OCI-LY7 (cell line): ENCODE measurements at regions not wholly inside any gene's neighbourhood (a gene's known extent, or its start where the extent isn't known, plus 50 kb on each side); places are given as distances from the start of the nearest gene placed in this dataset.
"Not testable (repeated sequence)": the region's sequence is repeated elsewhere in the genome, so short reads cannot be mapped to it uniquely, and the experiment has no call there.

Source experiments
- BruUV-seq: library from RNA; stranded (reverse); fragments of 400-500 nt; replicated peaks from 2 replicates; lab custom pipeline; 2021; lab: Mats Ljungman, UMichigan
- CTCF ChIA-PET: fragments of 300-600 bp; sonication (Branson Sonifier 250); formaldehyde crosslinking; loops from one replicate; lab custom pipeline; 2022; ENCODE audit warnings: antibody characterized with exemption; ENCODE audit not compliant: unreplicated experiment; lab: Charles Lee
- POLR2A ChIA-PET: fragments of 300-600 bp; sonication (Branson Sonifier 250); formaldehyde crosslinking; loops from one replicate; lab custom pipeline; 2022; ENCODE audit warnings: antibody characterized with exemption; lab: Charles Lee
- DNase-seq: peaks from one replicate; pipeline ENCODE4 v3.0.0-alpha.2; 2015; ENCODE audit warnings: low spot score
- H2AFZ ChIP-seq: fragments of 200-600 bp; sonication (generic), shearing (Covaris generic); 2 replicates; pipeline ENCODE4 v1.6.1; 2014; ENCODE audit warnings: mild to moderate bottlenecking, antibody characterized with exemption, low read length, moderate library complexity
- H3K27ac ChIP-seq: fragments of 200-600 bp; sonication (generic); 2 replicates; pipeline ENCODE4 v1.5.1; 2014; ENCODE audit warnings: mixed run types, low read depth, mild to moderate bottlenecking, moderate library complexity, low read length, inconsistent platforms; ENCODE audit not compliant: poor library complexity, severe bottlenecking
- H3K36me3 ChIP-seq: fragments of 200-600 bp; sonication (generic); 2 replicates; pipeline ENCODE4 v1.6.1; 2014; ENCODE audit warnings: mild to moderate bottlenecking, antibody characterized with exemption, low read length, moderate library complexity, mixed read lengths; ENCODE audit not compliant: insufficient read depth
- H3K4me1 ChIP-seq: fragments of 200-600 bp; sonication (generic); 2 replicates; pipeline ENCODE4 v1.5.1; 2014; ENCODE audit warnings: mild to moderate bottlenecking, low read length; ENCODE audit not compliant: insufficient read depth, poor library complexity, severe bottlenecking
- H3K4me2 ChIP-seq: fragments of 200-600 bp; sonication (generic); 2 replicates; pipeline ENCODE4 v1.6.1; 2014; ENCODE audit warnings: mild to moderate bottlenecking, low read length
- H3K4me3 ChIP-seq: fragments of 200-600 bp; sonication (generic); 2 replicates; pipeline ENCODE4 v1.5.1; 2014; ENCODE audit warnings: mild to moderate bottlenecking, low read depth, low read length; ENCODE audit not compliant: poor library complexity, severe bottlenecking
- H3K79me2 ChIP-seq: fragments of 200-600 bp; sonication (generic); 2 replicates; pipeline ENCODE4 v1.6.1; 2016; ENCODE audit warnings: low read depth, mild to moderate bottlenecking, low read length, moderate library complexity, mixed read lengths; ENCODE audit not compliant: insufficient read depth
- H3K9me2 ChIP-seq: fragments of 200-600 bp; sonication (generic); 2 replicates; pipeline ENCODE4 v1.6.1; 2016; ENCODE audit warnings: mild to moderate bottlenecking, low read length, mixed read lengths; ENCODE audit not compliant: insufficient read depth
- H3K9me3 ChIP-seq: fragments of 200-600 bp; sonication (generic); 2 replicates; pipeline ENCODE4 v1.6.1; 2014; ENCODE audit warnings: mild to moderate bottlenecking, mixed run types, low read length, mixed read lengths
- H4K20me1 ChIP-seq: fragments of 200-600 bp; sonication (generic); 2 replicates; pipeline ENCODE4 v1.6.1; 2014; ENCODE audit warnings: mild to moderate bottlenecking, antibody characterized with exemption, low read length, moderate library complexity, mixed read lengths; ENCODE audit not compliant: insufficient read depth
- CTCF ChIP-seq: fragments of 200-600 bp; sonication (generic); conservative IDR thresholded peaks from 2 replicates; pipeline ENCODE4 v1.5.1; 2014; ENCODE audit warnings: mild to moderate bottlenecking, antibody characterized with exemption, low read length, moderate library complexity, mixed read lengths
- EZH2phosphoT487 ChIP-seq: fragments of 200-600 bp; sonication (generic); IDR thresholded peaks from 2 replicates; pipeline ENCODE4 v1.6.1; 2018; ENCODE audit warnings: low read depth, borderline replicate concordance, mild to moderate bottlenecking, mixed run types, antibody characterized with exemption, low read length, moderate library complexity, mixed read lengths
- intact Hi-C: fragments of 100-400 bp; cut with micrococcal nuclease; formaldehyde crosslinking; loops from one replicate; pipeline ENCODE4 v1.10.0; 2022; ENCODE audit not compliant: unreplicated experiment

- intact Hi-C loops: no loop called here
- no peaks in the 10 kb centered on the region for H3K79me2 ChIP-seq
- CTCF ChIA-PET: no interaction called here
These were observed 323.3 kb upstream of the TNRC6C start for GRCh38 chr17:77635176-77635575.

GRCh38 chr17:77635785-77636184, 322.7 kb upstream of the TNRC6C start:
- H4K20me1 ChIP-seq, H3K79me2 ChIP-seq, BruUV-seq, H3K9me2 ChIP-seq, DNase-seq, H3K36me3 ChIP-seq, H3K9me3 ChIP-seq, intact Hi-C loops, H3K4me2 ChIP-seq, H2AFZ ChIP-seq, CTCF ChIA-PET, POLR2A ChIA-PET, H3K4me1 ChIP-seq, H3K4me3 ChIP-seq, H3K27ac ChIP-seq: not testable (repeated sequence)

More at GRCh38 chr17:77635176-77635575, 323.3 kb upstream of the TNRC6C start:
- Histone ChIP-seq H2AFZ (no peak overlapping the region), H3K4me1 (no peaks in the 10 kb centered on the region), H3K9me3 (no peaks in the 10 kb centered on the region), H3K27ac (no peak overlapping the region), H3K4me2 (no peak overlapping the region), H3K9me2 (no peaks in the 10 kb centered on the region), H3K36me3 (no peaks in the 10 kb centered on the region), H4K20me1 (no peaks in the 10 kb centered on the region), H3K4me3 (no peak overlapping the region)
- DNase-seq: no peak
- POLR2A ChIA-PET: no interaction called here
- TF ChIP-seq CTCF (no peak), EZH2phosphoT487 (no peak)
- BruUV-seq: no TSS peak

DNA sequence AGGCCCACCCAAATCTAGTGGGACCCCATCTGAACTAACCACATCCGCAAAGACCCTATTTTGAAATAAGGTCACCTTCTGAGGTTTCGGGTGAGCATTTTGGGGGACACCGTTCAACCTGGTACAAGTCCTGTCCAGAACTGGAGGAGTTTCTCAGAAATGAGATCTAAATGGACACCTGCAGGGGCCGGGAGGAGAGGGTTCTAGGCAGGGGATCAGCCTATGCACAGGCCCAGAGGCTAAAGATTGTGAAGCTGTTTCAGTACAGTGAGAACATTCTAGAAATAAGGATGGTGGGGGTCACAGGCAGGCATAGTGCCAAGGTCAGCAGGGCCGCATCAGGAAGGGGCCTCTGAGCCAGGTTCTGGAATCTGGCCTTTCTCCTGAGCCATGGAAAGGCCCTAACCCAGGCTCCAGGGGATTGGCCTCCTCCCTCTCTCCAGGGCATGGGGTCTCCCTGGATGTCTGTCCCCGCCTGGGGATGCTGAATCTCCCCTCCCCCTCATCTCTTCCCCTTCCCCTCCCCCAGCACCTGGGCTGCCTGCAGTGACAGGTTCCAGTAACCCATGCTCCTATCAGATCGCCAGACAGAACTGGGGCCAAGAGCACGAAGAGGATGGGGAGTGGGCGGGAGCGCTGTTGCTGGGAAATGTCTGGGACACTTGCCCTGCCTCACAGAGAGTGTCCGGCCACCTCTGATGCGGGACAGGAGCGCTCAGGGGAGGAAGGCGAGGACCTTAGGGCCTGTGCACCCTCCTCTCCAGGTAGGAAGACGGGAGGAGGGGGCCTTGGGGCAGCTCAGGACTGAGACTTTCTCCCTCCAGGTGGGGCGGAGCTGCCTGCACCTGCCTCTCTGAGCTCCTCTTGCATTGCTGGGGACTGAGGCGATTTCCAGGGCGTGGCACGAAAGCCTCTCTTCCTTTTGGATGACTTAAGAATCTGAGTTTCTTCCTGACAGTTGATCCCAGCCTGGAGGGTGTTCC, 321.4 kb upstream of the TNRC6C start:
- POLR2A ChIA-PET: no interaction called here
- intact Hi-C loops: no loop called here
- TF ChIP-seq CTCF (no peak), EZH2phosphoT487 (no peak)

More for the DNA sequence above, 321.4 kb upstream of the TNRC6C start:
- H3K9me2 ChIP-seq: no peaks in the 10 kb centered on the region
- H4K20me1 ChIP-seq: no peaks in the 10 kb centered on the region
- H3K27ac ChIP-seq: no peak overlapping the region
- H3K4me3 ChIP-seq: no peak overlapping the region
- H3K36me3 ChIP-seq: no peaks in the 10 kb centered on the region
- DNase-seq: no peak
- no peaks in the 10 kb centered on the region for H3K9me3 ChIP-seq
- BruUV-seq: no TSS peak
- no peaks in the 10 kb centered on the region for H3K4me1 ChIP-seq
- no peaks in the 10 kb centered on the region for H3K79me2 ChIP-seq
- no peak overlapping the region for H2AFZ ChIP-seq
- H3K4me2 ChIP-seq: no peak overlapping the region
- CTCF ChIA-PET: no interaction called here
